ENCODE measurements at regions not wholly inside any gene's neighbourhood (a gene's known extent, or its start where the extent isn't known, plus 50 kb on each side); places are given as distances from the start of the nearest gene placed in this dataset.

- H3K4me1 ChIP-seq (ENCODE audit: control insufficient read depth, insufficient read depth, low read length), result no peaks in the 10 kb centered on the region
- POLR2A ChIA-PET, result no interaction called here
- WGBS (ENCODE audit: insufficient coverage, insufficient replicate concordance, low lambda C conversion rate, missing lambda C conversion rate), result 9% methylated on average over 4 of the region's 4 CpGs
- SMC1A ChIA-PET (ENCODE audit: uncharacterized antibody, unreplicated experiment), result no interaction called here
- CTCF ChIA-PET, result no interaction called here
- H4K20me1 ChIP-seq (ENCODE audit: control insufficient read depth, insufficient read depth), result no peaks in the 10 kb centered on the region
- no peak overlapping the region for H3K4me3 ChIP-seq
- no peak for TF ChIP-seq NR2C2 (IDR thresholded peaks at IDR 0.05; ENCODE audit: borderline replicate concordance, control insufficient read depth, insufficient read length, low read depth)
- TF ChIP-seq EP300 (IDR thresholded peaks at IDR 0.05; ENCODE audit: borderline replicate concordance in 1 of 2, control insufficient read depth in 1 of 2, low read depth in 2 of 2, low read length in 2 of 2), result no peak
- TF ChIP-seq PAX5 (IDR thresholded peaks at IDR 0.05; ENCODE audit: borderline replicate concordance, low read depth, low read length), result no peak
- no peak for TF ChIP-seq E2F8 (IDR thresholded peaks at IDR 0.05; ENCODE audit: low read depth, partially characterized antibody)
- TF ChIP-seq CBX5 (IDR thresholded peaks at IDR 0.05; ENCODE audit: low read depth), result no peak
- no peak for TF ChIP-seq POU2F2 (IDR thresholded peaks at IDR 0.05; ENCODE audit: borderline replicate concordance, low read depth, low read length)
- TF ChIP-seq MXI1 (IDR thresholded peaks at IDR 0.05; ENCODE audit: low read depth, low read length), result no peak
- no peak for TF ChIP-seq CHD4 (IDR thresholded peaks at IDR 0.05)
- no peak for TF ChIP-seq ZNF207 (IDR thresholded peaks at IDR 0.05; ENCODE audit: borderline replicate concordance)
- TF ChIP-seq FOXK2 (IDR thresholded peaks at IDR 0.05), result no peak
- no peak for TF ChIP-seq ETV6 (conservative IDR thresholded peaks at IDR 0.05 in 1 of 2, IDR thresholded peaks at IDR 0.05 in 1 of 2; ENCODE audit: borderline replicate concordance in 1 of 2, low read depth in 1 of 2)
- no peak for TF ChIP-seq ZNF24 (IDR thresholded peaks at IDR 0.05)
- TF ChIP-seq BCL3 (IDR thresholded peaks at IDR 0.05; ENCODE audit: borderline replicate concordance, insufficient read depth, low read depth, low read length, poor library complexity, severe bottlenecking), result no peak
- H3K27me3 ChIP-seq (replicated peaks in 1 of 2; ENCODE audit: control insufficient read depth in 2 of 2, insufficient read depth in 2 of 2, low read length in 1 of 2), result no peaks in the 10 kb centered on the region
- H3K9me3 ChIP-seq (replicated peaks; ENCODE audit: control insufficient read depth, insufficient read depth, low read length), result no peaks in the 10 kb centered on the region
- no peak overlapping the region for H2AFZ ChIP-seq (ENCODE audit: control insufficient read depth, low read depth, low read length)
- no peak for FAIRE-seq
- no TSS peak for BruUV-seq (replicated peaks)
- H3K36me3 ChIP-seq (ENCODE audit: control insufficient read depth in 2 of 2, insufficient read depth in 2 of 2, low read length in 1 of 2), result no peaks in the 10 kb centered on the region
- RAD21 ChIA-PET (ENCODE audit: unreplicated experiment), result no interaction called here
- no peak overlapping the region for H3K27ac ChIP-seq (ENCODE audit: control insufficient read depth, insufficient read depth)
- H3K4me2 ChIP-seq (ENCODE audit: control insufficient read depth, insufficient read depth), result no peak overlapping the region
- no peak for DNase-seq (ENCODE audit: low read depth, low spot score)
- intact Hi-C loops (cut with micrococcal nuclease; ENCODE audit: unreplicated experiment) (no loop called here), in situ Hi-C loops (cut with MboI) (no loop called here)
- peak; percentile 66 for ATAC-seq
- no peak overlapping the region for H3K9ac ChIP-seq (ENCODE audit: control insufficient read depth, insufficient read depth, low read length)
- H3K79me2 ChIP-seq (ENCODE audit: control insufficient read depth, insufficient read depth, low read length), result no peaks in the 10 kb centered on the region
Observed at GRCh38 chr7:115747174-115747573, 283.4 kb downstream of the TFEC start.
